Stomach (tissue), 4 donors: ENCODE measurements at regions not wholly inside any gene's neighbourhood (a gene's known extent, or its start where the extent isn't known, plus 50 kb on each side); places are given as distances from the start of the nearest gene placed in this dataset.

Source experiments
- CTCF ChIP-seq, 7 experiments: fragments of 450-650 bp in 4 of 7; fragments of 200-600 bp in 3 of 7; sonication (generic) in 3 of 7; IDR thresholded peaks; one replicate each; pipeline ENCODE4 v1.5.1; 2016 to 2019; ENCODE audit warnings: antibody characterized with exemption in 7 of 7, control low read depth in 2 of 7, mild to moderate bottlenecking in 1 of 7
- POLR2A ChIP-seq, 4 donors: fragments of 450-650 bp; IDR thresholded peaks; one replicate each; pipeline ENCODE4 v1.6.1; 2016; ENCODE audit warnings: antibody characterized with exemption in 4 of 4, control low read depth in 2 of 4, mild to moderate bottlenecking in 1 of 4, moderate library complexity in 1 of 4

DNA sequence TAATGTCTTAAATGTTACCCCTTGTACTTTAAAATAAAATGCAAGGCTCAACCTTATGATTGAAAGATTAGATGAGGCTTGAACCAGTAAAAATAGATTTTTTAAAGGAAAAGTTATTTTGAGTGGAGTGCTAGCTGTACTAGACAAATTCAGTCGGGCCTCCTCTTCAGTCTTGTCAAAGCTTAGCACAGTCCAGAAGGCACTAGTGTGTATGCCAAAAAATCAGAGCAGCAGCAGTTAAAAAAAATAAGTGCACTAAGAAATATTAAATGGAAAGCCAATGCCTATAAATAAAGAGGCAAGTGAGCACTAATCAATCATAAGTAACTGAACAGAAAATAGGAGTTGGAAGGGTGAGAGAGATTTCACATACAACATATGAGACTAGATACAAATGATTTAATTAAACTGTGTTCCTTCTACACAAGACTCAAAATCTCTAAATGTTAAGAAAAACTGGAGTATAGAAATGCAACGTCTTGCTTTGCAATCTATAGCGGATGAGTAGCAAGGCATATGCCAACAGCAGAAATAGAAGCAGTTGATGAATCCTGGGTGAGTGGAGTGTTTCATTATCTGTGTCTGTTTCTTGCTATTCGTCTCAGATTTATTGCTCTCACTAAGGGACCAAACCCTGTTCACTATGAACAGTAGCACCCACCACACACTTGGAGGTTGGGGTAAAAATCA is 172.1 kb downstream of the ETNK1 start:
- TF ChIP-seq POLR2A (IDR thresholded peaks at IDR 0.05) (no peak), CTCF (IDR thresholded peaks at IDR 0.05) (no peak)
